ENCODE measurements at regions not wholly inside any gene's neighbourhood (a gene's known extent, or its start where the extent isn't known, plus 50 kb on each side); places are given as distances from the start of the nearest gene placed in this dataset.

GRCh38 chr12:98437806-98438595 is 77.4 kb upstream of the TMPO start:
- H3K27ac Mint-ChIP-seq: no peak overlapping the region

GRCh38 chr12:98438656-98439230 is 76.6 kb upstream of the TMPO start:
- no peaks in the 10 kb centered on the region for H3K36me3 Mint-ChIP-seq (ENCODE audit: insufficient read depth)
- peaks cover 10% of the 10 kb centered on the region for H3K9me3 Mint-ChIP-seq (ENCODE audit: low read depth)
- H3K27ac Mint-ChIP-seq: no peak overlapping the region
- no peak for DNase-seq (ENCODE audit: low spot score, unreplicated experiment)
- no peak for TF ChIP-seq CTCF (IDR thresholded peaks at IDR 0.05; ENCODE audit: unreplicated experiment)
- peaks cover 2% of the 10 kb centered on the region for H3K27me3 Mint-ChIP-seq
- no peak overlapping the region for H3K4me3 Mint-ChIP-seq (ENCODE audit: low read depth)
- no peaks in the 10 kb centered on the region for H3K4me1 Mint-ChIP-seq (ENCODE audit: low read depth)

More at GRCh38 chr12:98437806-98438595, 77.4 kb upstream of the TMPO start:
- peaks cover 10% of the 10 kb centered on the region for H3K9me3 Mint-ChIP-seq (ENCODE audit: low read depth)
- H3K27me3 Mint-ChIP-seq: peaks cover 2% of the 10 kb centered on the region
- TF ChIP-seq CTCF (IDR thresholded peaks at IDR 0.05; ENCODE audit: unreplicated experiment): no peak
- DNase-seq (ENCODE audit: low spot score, unreplicated experiment): no peak
- no peak overlapping the region for H3K4me3 Mint-ChIP-seq (ENCODE audit: low read depth)
- H3K36me3 Mint-ChIP-seq (ENCODE audit: insufficient read depth): no peaks in the 10 kb centered on the region
- H3K4me1 Mint-ChIP-seq (ENCODE audit: low read depth): no peaks in the 10 kb centered on the region

GRCh38 chr12:98439471-98439951 is 75.9 kb upstream of the TMPO start:
- Mint-ChIP-seq H3K4me3 (ENCODE audit: low read depth) (no peak overlapping the region), H3K36me3 (ENCODE audit: insufficient read depth) (no peaks in the 10 kb centered on the region), H3K9me3 (ENCODE audit: low read depth) (peaks cover 10% of the 10 kb centered on the region), H3K27ac (no peak overlapping the region), H3K4me1 (ENCODE audit: low read depth) (no peaks in the 10 kb centered on the region), H3K27me3 (peaks cover 2% of the 10 kb centered on the region)
- DNase-seq (ENCODE audit: low spot score, unreplicated experiment): no peak
- TF ChIP-seq CTCF (IDR thresholded peaks at IDR 0.05; ENCODE audit: unreplicated experiment): no peak

- H3K4me1 Mint-ChIP-seq (ENCODE audit: low read depth): no peaks in the 10 kb centered on the region
- H3K36me3 Mint-ChIP-seq (ENCODE audit: insufficient read depth): no peaks in the 10 kb centered on the region
- peaks cover 8% of the 10 kb centered on the region for H3K9me3 Mint-ChIP-seq (ENCODE audit: low read depth)
- DNase-seq (ENCODE audit: low spot score, unreplicated experiment): no peak
- no peak for TF ChIP-seq CTCF (IDR thresholded peaks at IDR 0.05; ENCODE audit: unreplicated experiment)
- H3K4me3 Mint-ChIP-seq (ENCODE audit: low read depth): no peak overlapping the region
- H3K27me3 Mint-ChIP-seq: peaks cover 2% of the 10 kb centered on the region
- H3K27ac Mint-ChIP-seq: no peak overlapping the region
These were observed 75.3 kb upstream of the TMPO start for GRCh38 chr12:98439981-98440581.

GRCh38 chr12:98446060-98446459 is 69.3 kb upstream of the TMPO start:
- no peak for DNase-seq (ENCODE audit: low spot score, unreplicated experiment)
- no peaks in the 10 kb centered on the region for H3K36me3 Mint-ChIP-seq (ENCODE audit: insufficient read depth)
- no peak overlapping the region for H3K4me3 Mint-ChIP-seq (ENCODE audit: low read depth)
- no peaks in the 10 kb centered on the region for H3K9me3 Mint-ChIP-seq (ENCODE audit: low read depth)
- no peak overlapping the region for H3K27ac Mint-ChIP-seq
- H3K4me1 Mint-ChIP-seq (ENCODE audit: low read depth): no peaks in the 10 kb centered on the region
- no peak for TF ChIP-seq CTCF (IDR thresholded peaks at IDR 0.05; ENCODE audit: unreplicated experiment)
- H3K27me3 Mint-ChIP-seq: peaks cover 10% of the 10 kb centered on the region

Measured in progenitor cell of endocrine pancreas (in vitro differentiated cells).